Hepatocyte (in vitro differentiated cells): ENCODE measurements at regions not wholly inside any gene's neighbourhood (a gene's known extent, or its start where the extent isn't known, plus 50 kb on each side); places are given as distances from the start of the nearest gene placed in this dataset.

Source experiments
- DNase-seq: peaks from one replicate; pipeline ENCODE4 v3.0.0-alpha.2; 2016; ENCODE audit warnings: low spot score
- H2AFZ ChIP-seq: fragments of 200-600 bp; sonication (generic); 2 replicates; pipeline ENCODE4 v1.6.0; 2016; ENCODE audit warnings: antibody characterized with exemption, mild to moderate bottlenecking
- H3K27ac ChIP-seq: fragments of 200-600 bp; sonication (generic); 2 replicates; pipeline ENCODE4 v1.5.1; 2016; ENCODE audit warnings: mild to moderate bottlenecking
- H3K27me3 ChIP-seq: fragments of 200-600 bp; sonication (generic); 2 replicates; pipeline ENCODE4 v1.6.1; 2016
- H3K36me3 ChIP-seq: fragments of 200-600 bp; sonication (generic); replicated peaks from 2 replicates; pipeline ENCODE4 v1.5.1; 2016; ENCODE audit warnings: low read depth; ENCODE audit not compliant: insufficient read depth
- H3K4me1 ChIP-seq: fragments of 200-600 bp; sonication (generic); 2 replicates; pipeline ENCODE4 v1.5.1; 2016; ENCODE audit warnings: mild to moderate bottlenecking, moderate library complexity; ENCODE audit not compliant: insufficient read depth
- H3K4me2 ChIP-seq: fragments of 200-600 bp; sonication (generic); 2 replicates; pipeline ENCODE4 v1.6.0; 2016
- H3K4me3 ChIP-seq: fragments of 200-600 bp; sonication (generic); 2 replicates; pipeline ENCODE4 v1.5.1; 2016; ENCODE audit warnings: mild to moderate bottlenecking
- H3K79me2 ChIP-seq: fragments of 200-600 bp; sonication (generic); 2 replicates; pipeline ENCODE4 v1.6.0; 2017; ENCODE audit warnings: mild to moderate bottlenecking
- H3K9me2 ChIP-seq: fragments of 200-600 bp; sonication (generic); replicated peaks from 2 replicates; pipeline ENCODE4 v1.6.0; 2017; ENCODE audit warnings: mild to moderate bottlenecking; ENCODE audit not compliant: insufficient read depth
- H3K9me3 ChIP-seq: fragments of 200-600 bp; sonication (generic); 2 replicates; pipeline ENCODE4 v1.5.1; 2016; ENCODE audit warnings: low read depth, mild to moderate bottlenecking
- H4K20me1 ChIP-seq: fragments of 200-600 bp; sonication (generic); 2 replicates; pipeline ENCODE4 v1.6.0; 2016; ENCODE audit warnings: mild to moderate bottlenecking; ENCODE audit not compliant: insufficient read depth, poor library complexity, severe bottlenecking
- CTCF ChIP-seq: fragments of 200-600 bp; sonication (generic); IDR thresholded peaks from 2 replicates; pipeline ENCODE4 v1.5.1; 2016; ENCODE audit warnings: antibody characterized with exemption, mild to moderate bottlenecking; ENCODE audit not compliant: poor library complexity
- EZH2 ChIP-seq: fragments of 200-600 bp; sonication (generic); IDR thresholded peaks from 2 replicates; pipeline ENCODE4 v1.6.1; 2016; ENCODE audit warnings: antibody characterized with exemption, mild to moderate bottlenecking, borderline replicate concordance
- EZH2phosphoT487 ChIP-seq: fragments of 200-600 bp; sonication (generic); IDR thresholded peaks from one replicate; pipeline ENCODE4 v1.6.1; 2018; ENCODE audit warnings: antibody characterized with exemption, mild to moderate bottlenecking, low read depth, moderate library complexity; ENCODE audit not compliant: unreplicated experiment, severe bottlenecking
- WGBS: methylation state at CpG from one replicate; pipeline ENCODE4 v1.1.6; 2016; ENCODE audit warnings: low lambda C conversion rate; ENCODE audit errors: missing lambda C conversion rate; 5-methylcytosine and 5-hydroxymethylcytosine counted together

- WGBS, result 96% methylated on average over 1 of the region's 1 CpG
- Histone ChIP-seq H3K9me2 (no peaks in the 10 kb centered on the region), H3K4me1 (no peaks in the 10 kb centered on the region)
These were observed 424.1 kb upstream of the PIK3C3 start for GRCh38 chr18:41530970-41531369.

GRCh38 chr18:41529093-41529492 is 425.9 kb upstream of the PIK3C3 start:
- H3K79me2 ChIP-seq, result no peaks in the 10 kb centered on the region

More at GRCh38 chr18:41530970-41531369, 424.1 kb upstream of the PIK3C3 start:
- H2AFZ ChIP-seq, result no peak overlapping the region
- no peak overlapping the region for H3K4me3 ChIP-seq
- no peak overlapping the region for H3K4me2 ChIP-seq
- no peak overlapping the region for H3K27ac ChIP-seq
- no peak for TF ChIP-seq EZH2
- no peak for TF ChIP-seq CTCF
- TF ChIP-seq EZH2phosphoT487, result no peak
- H3K79me2 ChIP-seq, result no peaks in the 10 kb centered on the region
- no peaks in the 10 kb centered on the region for H3K27me3 ChIP-seq
- H3K9me3 ChIP-seq, result no peaks in the 10 kb centered on the region
- no peaks in the 10 kb centered on the region for H3K36me3 ChIP-seq
- H4K20me1 ChIP-seq, result no peaks in the 10 kb centered on the region
- no peak for DNase-seq

GRCh38 chr18:41526054-41526453 is 429.0 kb upstream of the PIK3C3 start:
- Histone ChIP-seq H3K9me3 (no peaks in the 10 kb centered on the region), H3K4me3 (no peak overlapping the region), H3K4me2 (no peak overlapping the region), H4K20me1 (no peaks in the 10 kb centered on the region), H3K9me2 (no peaks in the 10 kb centered on the region), H3K79me2 (no peaks in the 10 kb centered on the region), H3K27me3 (no peaks in the 10 kb centered on the region), H3K4me1 (peaks cover 3% of the 10 kb centered on the region), H3K27ac (no peak overlapping the region), H2AFZ (no peak overlapping the region), H3K36me3 (no peaks in the 10 kb centered on the region)
- DNase-seq, result no peak
- TF ChIP-seq CTCF (no peak), EZH2 (no peak), EZH2phosphoT487 (no peak)
- 55% methylated on average over 1 of the region's 1 CpG for WGBS

More at GRCh38 chr18:41529093-41529492, 425.9 kb upstream of the PIK3C3 start:
- H3K27ac ChIP-seq, result no peak overlapping the region
- H3K27me3 ChIP-seq, result no peaks in the 10 kb centered on the region
- H3K9me3 ChIP-seq, result no peaks in the 10 kb centered on the region
- no peak overlapping the region for H2AFZ ChIP-seq
- no peaks in the 10 kb centered on the region for H3K36me3 ChIP-seq
- no peak overlapping the region for H3K4me2 ChIP-seq
- DNase-seq, result no peak
- no peak overlapping the region for H3K4me3 ChIP-seq
- WGBS, result 97% methylated on average over 2 of the region's 2 CpGs
- H3K9me2 ChIP-seq, result no peaks in the 10 kb centered on the region
- H4K20me1 ChIP-seq, result no peaks in the 10 kb centered on the region
- TF ChIP-seq CTCF (no peak), EZH2 (no peak), EZH2phosphoT487 (no peak)
- H3K4me1 ChIP-seq, result peaks cover 3% of the 10 kb centered on the region
